ENCODE measurements at regions not wholly inside any gene's neighbourhood (a gene's known extent, or its start where the extent isn't known, plus 50 kb on each side); places are given as distances from the start of the nearest gene placed in this dataset.
A peak's percentile ranks its signal among the peaks of the same experiment; 100 is the strongest.

GRCh38 chr10:31142026-31142425, 110.4 kb upstream of the ZNF438 start:
- Histone ChIP-seq H3K4me1 (peaks cover 0 to 6% of the 10 kb centered on the region in 2 donors), H3K4me3 (no peak overlapping the region), H3K27ac (no peak overlapping the region), H3K27me3 (no peaks in the 10 kb centered on the region), H3K9me3 (no peaks in the 10 kb centered on the region), H3K36me3 (no peaks in the 10 kb centered on the region)
- intact Hi-C loops (cut with DNase I; ENCODE audit: low total_unique reads) = no loop called here
- no peak for DNase-seq
- TF ChIP-seq POLR2A (IDR thresholded peaks at IDR 0.05) (no peak), CTCF (IDR thresholded peaks at IDR 0.05) (no peak)

DNA sequence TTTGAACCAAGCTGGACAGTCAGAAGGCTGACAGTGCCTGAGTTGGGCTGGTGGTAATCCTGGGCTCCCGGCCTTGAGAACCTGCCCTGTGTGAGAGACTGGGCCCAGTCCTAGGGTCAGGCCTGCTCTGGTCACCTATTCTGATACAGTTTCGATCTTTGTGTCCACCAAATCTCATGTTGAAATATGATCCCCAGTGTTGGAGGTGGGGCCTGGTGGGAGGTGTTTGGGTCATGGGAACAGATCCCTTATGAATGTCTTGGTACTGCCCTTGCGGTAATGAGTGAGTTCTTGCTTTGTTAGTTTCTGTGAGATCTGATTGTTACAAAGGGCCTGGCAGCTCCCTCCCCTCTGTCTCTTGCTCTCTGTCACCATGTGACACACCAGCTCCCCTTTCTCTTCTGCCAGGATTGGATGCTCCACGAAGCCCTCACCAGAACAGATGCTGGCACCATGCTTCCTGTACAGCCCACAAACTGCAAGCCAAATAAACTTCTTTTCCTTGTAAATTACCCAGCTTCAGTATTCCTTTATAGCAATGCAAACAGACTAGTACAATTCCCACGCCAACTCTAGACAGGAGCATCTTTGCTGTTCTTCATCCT, 111.8 kb upstream of the ZNF438 start:
- no peaks in the 10 kb centered on the region for H3K9me3 ChIP-seq
- H3K27me3 ChIP-seq = no peaks in the 10 kb centered on the region
- H3K4me3 ChIP-seq = no peak overlapping the region
- H3K27ac ChIP-seq = no peak overlapping the region
- intact Hi-C loops (cut with DNase I; ENCODE audit: low total_unique reads) = no loop called here
- H3K4me1 ChIP-seq = no peaks in the 10 kb centered on the region
- TF ChIP-seq CTCF (IDR thresholded peaks at IDR 0.05) (no peak), POLR2A (IDR thresholded peaks at IDR 0.05) (no peak)
- no peaks in the 10 kb centered on the region for H3K36me3 ChIP-seq
- no peak for DNase-seq

DNA sequence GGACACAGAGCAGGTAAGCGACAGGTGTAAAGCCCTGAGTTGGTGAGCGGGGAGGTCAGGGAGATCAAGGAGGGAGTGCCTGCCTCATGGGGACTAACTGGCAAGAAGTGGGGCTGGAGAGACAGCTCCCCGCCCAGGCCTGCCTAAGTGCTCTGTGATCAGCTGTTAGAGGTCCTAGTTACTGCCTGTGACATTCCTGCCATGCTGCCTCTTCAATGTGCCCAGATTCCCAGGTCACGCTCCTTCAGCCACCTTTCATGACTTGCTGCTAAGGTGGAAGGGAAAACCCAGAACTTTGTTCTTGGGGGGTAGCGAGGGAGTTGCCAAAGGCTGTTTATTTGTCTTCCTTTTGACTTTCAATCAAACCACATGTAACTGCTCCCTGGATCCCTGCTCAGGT, 114.3 kb upstream of the ZNF438 start:
- intact Hi-C loops (cut with DNase I; ENCODE audit: low total_unique reads) = no loop called here
- Histone ChIP-seq H3K27ac (peak overlapping the region; percentile 42 to 46), H3K27me3 (no peaks in the 10 kb centered on the region), H3K4me3 (no peak overlapping the region), H3K4me1 (no peaks in the 10 kb centered on the region), H3K36me3 (no peaks in the 10 kb centered on the region), H3K9me3 (no peaks in the 10 kb centered on the region)
- no peak for DNase-seq
- no peak for TF ChIP-seq POLR2A (IDR thresholded peaks at IDR 0.05)
- no peak for TF ChIP-seq CTCF (IDR thresholded peaks at IDR 0.05)

DNA sequence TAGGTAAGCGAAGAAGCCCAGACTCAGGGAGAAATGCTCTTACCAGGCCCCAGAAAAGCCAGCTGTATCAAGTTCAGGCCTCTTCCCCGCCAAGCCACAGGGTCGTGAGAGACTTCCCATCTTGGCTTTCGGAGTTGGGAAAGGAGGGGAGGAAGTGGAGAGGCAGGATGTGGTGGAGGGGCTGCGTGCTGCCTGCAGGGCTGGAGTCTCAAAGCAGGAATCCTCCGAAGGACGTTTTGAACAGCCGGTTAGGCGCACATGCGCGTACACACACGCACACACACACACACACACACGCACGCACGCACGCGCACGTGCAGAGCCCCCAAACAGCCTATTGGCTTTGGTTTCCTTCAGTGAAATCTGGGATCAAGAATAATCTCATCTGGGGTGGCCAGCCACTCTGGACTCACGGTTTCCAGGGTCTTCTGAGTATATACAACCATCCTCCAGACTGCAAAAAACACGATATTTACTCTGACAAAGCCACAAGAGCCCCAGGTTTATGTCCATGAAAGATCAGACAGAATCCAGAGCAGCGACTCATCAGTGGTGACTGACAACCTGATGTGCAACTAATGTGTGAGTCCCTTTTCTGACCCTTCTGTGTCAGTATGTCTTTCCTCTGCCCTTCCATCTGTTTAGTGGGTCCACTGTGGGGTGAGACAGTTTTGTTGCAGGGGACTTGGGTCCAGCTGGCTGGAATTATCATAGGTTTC, 115.0 kb upstream of the ZNF438 start:
- H3K27me3 ChIP-seq = no peaks in the 10 kb centered on the region
- peak; percentile 41 to 62 for DNase-seq
- no peaks in the 10 kb centered on the region for H3K4me1 ChIP-seq
- peak overlapping the region; percentile 42 to 46 for H3K27ac ChIP-seq
- intact Hi-C loops (cut with DNase I; ENCODE audit: low total_unique reads) = no loop called here
- no peaks in the 10 kb centered on the region for H3K36me3 ChIP-seq
- no peak for TF ChIP-seq POLR2A (IDR thresholded peaks at IDR 0.05)
- no peak for TF ChIP-seq CTCF (IDR thresholded peaks at IDR 0.05)
- H3K9me3 ChIP-seq = no peaks in the 10 kb centered on the region
- no peak overlapping the region for H3K4me3 ChIP-seq

DNA sequence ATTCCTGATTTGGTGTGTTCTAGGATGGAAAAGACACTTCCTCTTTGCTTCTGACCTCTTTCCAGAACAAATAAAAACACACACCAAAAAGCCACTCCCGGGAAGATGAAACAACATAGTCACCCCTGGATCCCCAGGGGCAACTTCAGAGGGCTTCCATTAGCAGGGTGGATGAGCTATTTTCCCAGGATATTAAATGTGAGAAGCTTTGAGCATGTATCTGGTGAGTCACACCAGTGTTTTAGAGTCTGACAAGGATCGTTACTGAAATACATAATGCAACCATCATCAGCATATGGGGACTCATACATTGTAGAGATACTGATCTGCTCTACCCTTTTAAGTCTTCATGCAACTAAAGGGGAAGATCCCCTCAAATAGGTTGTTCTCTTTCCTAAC, 115.5 kb upstream of the ZNF438 start:
- no peak for DNase-seq
- intact Hi-C loops (cut with DNase I; ENCODE audit: low total_unique reads) = no loop called here
- TF ChIP-seq POLR2A (IDR thresholded peaks at IDR 0.05) = no peak
- no peak for TF ChIP-seq CTCF (IDR thresholded peaks at IDR 0.05)
- no peaks in the 10 kb centered on the region for H3K9me3 ChIP-seq
- no peaks in the 10 kb centered on the region for H3K27me3 ChIP-seq
- no peak overlapping the region for H3K4me3 ChIP-seq
- no peaks in the 10 kb centered on the region for H3K4me1 ChIP-seq
- H3K36me3 ChIP-seq = no peaks in the 10 kb centered on the region
- H3K27ac ChIP-seq = peak overlapping the region; percentile 42 to 46

Measured in uterus (tissue), 3 donors.